SKM-1 treated with dmso at 0.1 percent for 144 hours (cell line): ENCODE measurements at regions not wholly inside any gene's neighbourhood (a gene's known extent, or its start where the extent isn't known, plus 50 kb on each side); places are given as distances from the start of the nearest gene placed in this dataset.
"Not testable (repeated sequence)": the region's sequence is repeated elsewhere in the genome, so short reads cannot be mapped to it uniquely, and the experiment has no call there.

Experiments
- DNase-seq: peaks from one replicate; lab custom pipeline; 2025; ENCODE audit not compliant: unreplicated experiment; lab: John Stamatoyannopoulos, UW

- no peak for DNase-seq
Observed at GRCh38 chr10:44278837-44279324, 106.0 kb downstream of the CXCL12 start.

GRCh38 chr10:44268435-44268948 is 116.4 kb downstream of the CXCL12 start:
- not testable (repeated sequence) for DNase-seq

GRCh38 chr10:44267007-44267406 is 117.9 kb downstream of the CXCL12 start:
- no peak for DNase-seq

GRCh38 chr10:44264244-44264643 is 120.7 kb downstream of the CXCL12 start:
- no peak for DNase-seq

- no peak for DNase-seq
Observed at GRCh38 chr10:44263771-44264170, 121.1 kb downstream of the CXCL12 start.

- DNase-seq = no peak
Observed at GRCh38 chr10:44262551-44263251, 122.2 kb downstream of the CXCL12 start.

GRCh38 chr10:44261710-44262455 is 123.0 kb downstream of the CXCL12 start:
- no peak for DNase-seq

- no peak for DNase-seq
Observed at GRCh38 chr10:44261296-44261695, 123.6 kb downstream of the CXCL12 start.

GRCh38 chr10:44260286-44260928 is 124.5 kb downstream of the CXCL12 start:
- DNase-seq = no peak

- no peak for DNase-seq
Observed at GRCh38 chr10:44259090-44259874, 125.6 kb downstream of the CXCL12 start.

- DNase-seq = no peak
Observed at GRCh38 chr10:44258460-44259089, 126.3 kb downstream of the CXCL12 start.

GRCh38 chr10:44258019-44258418 is 126.9 kb downstream of the CXCL12 start:
- no peak for DNase-seq

GRCh38 chr10:44253769-44254462 is 131.0 kb downstream of the CXCL12 start:
- no peak for DNase-seq

GRCh38 chr10:44252631-44253030 is 132.3 kb downstream of the CXCL12 start:
- DNase-seq = not testable (repeated sequence)

- not testable (repeated sequence) for DNase-seq
Observed at GRCh38 chr10:44249933-44250332, 135.0 kb downstream of the CXCL12 start.

- DNase-seq = no peak
Observed at GRCh38 chr10:44249490-44249889, 135.4 kb downstream of the CXCL12 start.

GRCh38 chr10:44246700-44247099 is 138.2 kb downstream of the CXCL12 start:
- not testable (repeated sequence) for DNase-seq

GRCh38 chr10:44246287-44246686 is 138.6 kb downstream of the CXCL12 start:
- not testable (repeated sequence) for DNase-seq

- no peak for DNase-seq
Observed at GRCh38 chr10:44245601-44245938, 139.3 kb downstream of the CXCL12 start.
